NT2/D1 (cell line): ENCODE measurements at regions not wholly inside any gene's neighbourhood (a gene's known extent, or its start where the extent isn't known, plus 50 kb on each side); places are given as distances from the start of the nearest gene placed in this dataset.

Source experiments
- DNase-seq: peaks from one replicate; pipeline ENCODE4 v3.0.0-alpha.2; 2011; ENCODE audit warnings: low read depth, low spot score
- H3K27me3 ChIP-seq: 2 replicates; pipeline ENCODE4 v1.6.0; 2011; ENCODE audit warnings: mild to moderate bottlenecking; ENCODE audit not compliant: insufficient read length, insufficient read depth
- H3K36me3 ChIP-seq: 2 replicates; pipeline ENCODE4 v1.6.1; 2011; ENCODE audit warnings: mild to moderate bottlenecking, low read length, mixed read lengths; ENCODE audit not compliant: insufficient read depth, insufficient read length
- H3K4me1 ChIP-seq: 2 replicates; pipeline ENCODE4 v1.5.1; 2011; ENCODE audit not compliant: insufficient read depth, insufficient read length
- H3K4me3 ChIP-seq: 2 replicates; pipeline ENCODE4 v1.5.1; 2011; ENCODE audit warnings: low read depth; ENCODE audit not compliant: insufficient read length
- H3K9ac ChIP-seq: 2 replicates; pipeline ENCODE4 v1.6.0; 2011; ENCODE audit warnings: low read depth; ENCODE audit not compliant: insufficient read length
- H3K9me3 ChIP-seq: 2 replicates; pipeline ENCODE4 v1.5.1; 2011; ENCODE audit warnings: mild to moderate bottlenecking, low read length; ENCODE audit not compliant: insufficient read depth
- SUZ12 ChIP-seq: IDR thresholded peaks from 2 replicates; pipeline ENCODE4 v1.6.1; 2011; ENCODE audit not compliant: insufficient read length, insufficient read depth; ENCODE audit errors: extremely low read depth
- YY1 ChIP-seq: IDR thresholded peaks from 2 replicates; pipeline ENCODE4 v1.6.1; 2011; ENCODE audit not compliant: insufficient read length, insufficient read depth
- ZNF274 ChIP-seq: IDR thresholded peaks from 2 replicates; pipeline ENCODE4 v1.6.1; 2011; ENCODE audit warnings: mild to moderate bottlenecking, low read depth, low read length

DNA sequence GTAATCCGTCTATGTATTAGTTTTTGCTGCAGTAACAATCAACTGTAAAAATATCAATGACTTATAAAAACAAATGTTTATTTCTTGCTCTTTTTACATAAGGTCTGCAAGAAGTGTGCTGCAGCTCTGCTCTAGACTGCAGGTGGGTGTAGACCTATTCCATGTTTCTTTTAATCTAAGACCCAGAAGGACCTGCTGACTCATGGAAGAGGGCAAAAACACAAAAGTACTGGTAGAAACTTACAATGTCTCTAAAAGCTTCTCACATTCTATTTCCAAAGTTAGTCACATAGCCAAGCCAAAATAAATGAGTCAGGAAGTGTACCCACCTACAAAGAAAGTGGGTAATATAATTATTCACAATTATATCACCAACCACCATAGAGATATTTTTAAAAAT, 435.9 kb upstream of the FAT3 start:
- Histone ChIP-seq H3K27me3 (no peaks in the 10 kb centered on the region), H3K9me3 (no peaks in the 10 kb centered on the region; the same call in 1 of the 2 replicates), H3K36me3 (no peaks in the 10 kb centered on the region), H3K4me1 (no peaks in the 10 kb centered on the region), H3K9ac (no peak overlapping the region), H3K4me3 (no peak overlapping the region)
- no peak for TF ChIP-seq SUZ12
- TF ChIP-seq ZNF274: no peak
- TF ChIP-seq YY1: no peak
- DNase-seq: no peak

DNA sequence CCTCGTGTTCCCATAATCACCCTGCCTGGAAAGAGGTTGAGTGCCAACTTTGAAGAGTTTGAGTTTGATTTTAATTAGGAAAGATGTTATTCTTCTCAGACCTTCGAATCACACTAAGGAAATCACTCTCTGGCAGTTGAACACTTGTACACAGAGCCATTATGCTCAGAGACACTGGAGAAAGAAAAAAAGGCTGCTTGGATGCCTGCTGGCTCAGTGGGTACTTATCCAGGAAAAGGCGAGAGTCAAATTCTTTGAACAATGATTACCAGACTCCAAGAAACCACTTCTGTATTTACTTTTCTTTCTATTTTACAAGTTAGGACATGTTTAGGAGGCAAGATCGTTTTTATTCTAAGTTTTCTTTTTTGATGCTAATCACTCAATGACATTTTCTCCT, 438.5 kb upstream of the FAT3 start:
- H3K36me3 ChIP-seq: no peaks in the 10 kb centered on the region
- H3K4me1 ChIP-seq: no peaks in the 10 kb centered on the region
- H3K27me3 ChIP-seq: no peaks in the 10 kb centered on the region
- DNase-seq: no peak
- H3K9me3 ChIP-seq: peaks cover 9% of the 10 kb centered on the region; the same call in 1 of the 2 replicates
- no peak overlapping the region for H3K4me3 ChIP-seq
- no peak overlapping the region for H3K9ac ChIP-seq
- TF ChIP-seq ZNF274 (no peak), SUZ12 (no peak), YY1 (no peak)

DNA sequence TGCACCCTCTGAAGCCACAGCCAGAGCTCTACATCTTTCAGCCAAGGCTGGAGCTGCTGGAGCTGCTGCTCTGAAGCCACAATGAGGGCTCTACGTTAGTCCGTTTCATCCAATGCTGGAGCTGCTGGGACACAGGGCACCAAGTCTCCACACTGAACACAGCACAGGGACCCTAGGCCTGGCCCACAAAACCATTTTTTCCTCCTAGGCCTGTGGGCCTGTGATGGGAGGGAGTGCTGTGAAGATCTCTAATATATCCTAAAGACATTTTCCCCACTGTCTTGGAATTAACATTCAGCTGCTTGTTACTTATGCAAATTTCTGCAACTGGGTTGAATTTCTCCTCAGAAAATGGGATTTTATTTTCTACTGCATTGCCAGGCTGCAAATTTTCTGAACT, 441.4 kb upstream of the FAT3 start:
- Histone ChIP-seq H3K36me3 (no peaks in the 10 kb centered on the region), H3K4me3 (no peak overlapping the region), H3K9me3 (peaks cover 9% of the 10 kb centered on the region; the same call in 1 of the 2 replicates), H3K27me3 (no peaks in the 10 kb centered on the region), H3K4me1 (no peaks in the 10 kb centered on the region), H3K9ac (no peak overlapping the region)
- no peak for DNase-seq
- no peak for TF ChIP-seq YY1

DNA sequence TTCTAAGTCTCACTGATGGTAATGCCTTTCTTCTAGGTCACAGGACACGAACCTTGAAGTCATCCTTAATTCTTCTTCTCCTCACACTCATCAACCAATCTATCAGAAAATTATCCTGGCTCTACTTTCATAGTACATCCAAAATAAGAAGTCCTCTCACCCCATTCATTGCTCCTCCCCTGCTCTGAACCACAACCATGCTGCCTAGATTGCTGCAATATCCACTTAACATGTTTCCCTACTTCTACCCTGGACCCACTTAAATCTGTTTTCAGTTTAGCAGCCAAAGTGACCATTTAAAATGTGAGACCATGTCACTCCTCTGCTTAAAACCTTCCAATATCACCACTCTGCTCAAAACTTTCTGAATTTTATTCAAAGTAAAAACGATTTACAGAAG, 445.9 kb upstream of the FAT3 start:
- peaks cover 9% of the 10 kb centered on the region; the same call in 1 of the 2 replicates for H3K9me3 ChIP-seq
- H3K9ac ChIP-seq: no peak overlapping the region
- no peaks in the 10 kb centered on the region for H3K4me1 ChIP-seq
- DNase-seq: no peak
- TF ChIP-seq ZNF274 (no peak), YY1 (no peak), SUZ12 (no peak)
- no peak overlapping the region for H3K4me3 ChIP-seq
- H3K27me3 ChIP-seq: no peaks in the 10 kb centered on the region
- no peaks in the 10 kb centered on the region for H3K36me3 ChIP-seq

DNA sequence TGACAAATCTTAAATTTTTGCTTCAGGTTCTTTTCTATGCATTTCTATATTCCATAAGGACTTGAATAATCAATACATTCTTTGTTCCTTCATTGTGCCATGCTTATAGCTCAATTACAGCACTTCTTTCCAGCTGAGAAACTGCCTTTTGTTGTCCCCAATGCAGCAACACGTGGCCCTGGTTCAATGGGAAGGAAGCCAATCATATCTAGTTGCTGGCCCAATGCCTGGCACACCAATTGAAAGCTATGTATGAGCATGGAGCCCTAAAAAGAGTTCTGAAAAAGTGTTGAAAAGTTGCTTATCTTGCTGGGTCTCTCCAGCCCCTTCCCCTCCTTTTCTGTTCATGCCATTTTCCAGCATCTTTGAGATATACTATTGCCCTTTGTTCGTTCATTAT, 448.0 kb upstream of the FAT3 start:
- no peaks in the 10 kb centered on the region for H3K4me1 ChIP-seq
- no peak for DNase-seq
- no peak for TF ChIP-seq ZNF274
- TF ChIP-seq SUZ12: no peak
- TF ChIP-seq YY1: no peak
- H3K4me3 ChIP-seq: no peak overlapping the region
- no peaks in the 10 kb centered on the region for H3K9me3 ChIP-seq
- no peak overlapping the region for H3K9ac ChIP-seq
- no peaks in the 10 kb centered on the region for H3K36me3 ChIP-seq
- no peaks in the 10 kb centered on the region for H3K27me3 ChIP-seq

DNA sequence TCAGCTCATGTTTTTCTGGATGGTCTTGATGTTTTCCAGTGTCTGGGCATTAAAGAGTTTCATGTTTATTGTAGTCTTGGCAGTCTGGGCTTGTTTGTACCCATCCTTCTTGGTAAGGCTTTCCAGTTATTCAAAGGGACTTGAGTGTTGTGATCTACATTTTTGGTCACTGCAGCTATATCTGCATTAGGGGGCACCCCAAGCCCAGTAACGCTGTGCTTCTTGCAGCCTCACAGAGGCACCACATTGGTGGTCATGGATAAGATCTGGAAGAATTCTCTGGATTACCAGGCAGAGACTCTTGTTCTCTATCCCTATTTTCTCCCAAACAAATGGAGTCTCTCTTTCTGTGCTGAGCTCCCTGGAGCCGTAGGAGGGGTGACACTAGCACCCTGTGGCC, 451.5 kb upstream of the FAT3 start:
- H3K36me3 ChIP-seq: no peaks in the 10 kb centered on the region
- peak; percentile 11 for DNase-seq
- H3K9ac ChIP-seq: no peak overlapping the region
- H3K9me3 ChIP-seq: no peaks in the 10 kb centered on the region
- no peak overlapping the region for H3K4me3 ChIP-seq
- no peak for TF ChIP-seq YY1
- TF ChIP-seq SUZ12: no peak
- no peak for TF ChIP-seq ZNF274
- H3K27me3 ChIP-seq: no peaks in the 10 kb centered on the region
- H3K4me1 ChIP-seq: no peaks in the 10 kb centered on the region

DNA sequence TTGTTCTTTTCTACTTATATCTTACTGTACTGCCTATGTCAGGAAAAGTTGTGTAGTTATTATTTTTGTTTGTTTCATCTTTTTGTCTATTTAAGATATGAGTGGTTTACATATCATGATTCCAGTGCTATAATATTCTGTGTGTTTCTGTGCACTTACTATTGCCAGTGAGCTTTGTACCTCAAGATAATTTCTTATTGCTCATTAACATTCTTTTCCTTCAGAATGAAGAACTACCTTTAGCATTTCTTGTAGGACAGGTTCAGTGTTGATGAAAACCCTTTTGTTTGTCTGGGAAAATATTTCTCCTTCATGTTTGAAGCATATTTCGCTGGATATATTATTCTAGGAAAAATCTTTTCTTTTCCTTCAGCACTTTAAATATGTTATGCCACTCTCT, 452.7 kb upstream of the FAT3 start:
- no peaks in the 10 kb centered on the region for H3K36me3 ChIP-seq
- no peaks in the 10 kb centered on the region for H3K4me1 ChIP-seq
- H3K27me3 ChIP-seq: no peaks in the 10 kb centered on the region
- no peak for TF ChIP-seq ZNF274
- TF ChIP-seq YY1: no peak
- no peak for TF ChIP-seq SUZ12
- no peak overlapping the region for H3K4me3 ChIP-seq
- no peaks in the 10 kb centered on the region for H3K9me3 ChIP-seq
- no peak for DNase-seq
- no peak overlapping the region for H3K9ac ChIP-seq

DNA sequence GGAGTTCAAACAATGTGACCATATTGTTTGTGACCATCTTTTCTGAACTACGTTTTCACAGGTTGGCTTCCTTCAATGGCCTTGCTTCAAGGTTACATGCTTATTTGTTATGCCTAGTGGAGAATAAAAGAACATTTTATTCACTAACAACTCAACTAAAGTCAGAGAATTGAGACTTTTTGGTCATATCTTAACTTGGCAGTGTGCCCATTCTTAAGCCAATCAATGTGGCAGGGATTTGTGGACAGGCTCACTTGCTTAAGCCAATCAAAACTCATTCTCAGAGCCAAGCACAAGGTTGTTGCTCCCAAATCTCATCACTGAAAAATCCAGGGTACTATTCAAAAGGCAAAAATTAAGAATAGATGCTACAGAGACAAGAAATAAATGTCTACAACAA, 455.8 kb upstream of the FAT3 start:
- Histone ChIP-seq H3K9ac (no peak overlapping the region), H3K4me3 (no peak overlapping the region), H3K9me3 (no peaks in the 10 kb centered on the region), H3K27me3 (no peaks in the 10 kb centered on the region), H3K36me3 (no peaks in the 10 kb centered on the region), H3K4me1 (no peaks in the 10 kb centered on the region)
- no peak for TF ChIP-seq ZNF274
- TF ChIP-seq YY1: no peak
- no peak for TF ChIP-seq SUZ12
- DNase-seq: no peak
